SK-N-MC (cell line): ENCODE measurements at regions not wholly inside any gene's neighbourhood (a gene's known extent, or its start where the extent isn't known, plus 50 kb on each side); places are given as distances from the start of the nearest gene placed in this dataset.

Experiments used
- DNase-seq: peaks from one replicate; pipeline ENCODE4 v3.0.0-alpha.2; 2011; ENCODE audit warnings: low read depth, low spot score
- H3K27ac ChIP-seq: fragments of 200-600 bp; sonication (generic); 2 replicates; pipeline ENCODE4 v1.5.1; 2016; ENCODE audit warnings: mixed run types
- H3K36me3 ChIP-seq: fragments of 200-600 bp; sonication (generic); 2 replicates; pipeline ENCODE4 v1.6.1; 2017; ENCODE audit warnings: antibody characterized with exemption, low read length, mixed read lengths; ENCODE audit not compliant: insufficient read depth
- H3K4me3 ChIP-seq: fragments of 200-600 bp; sonication (generic); 2 replicates; pipeline ENCODE4 v1.5.1; 2016
- H3K9ac ChIP-seq: fragments of 200-600 bp; sonication (generic); 2 replicates; pipeline ENCODE4 v1.8.0; 2017; ENCODE audit warnings: mixed run types, mixed read lengths; ENCODE audit not compliant: insufficient read length
- H3K9me3 ChIP-seq: fragments of 200-600 bp; sonication (generic); 2 replicates; pipeline ENCODE4 v1.6.1; 2017; ENCODE audit warnings: low read depth, mild to moderate bottlenecking, antibody characterized with exemption, low read length, moderate library complexity, mixed read lengths
- EZH2 ChIP-seq: fragments of 200-600 bp; sonication (generic); IDR thresholded peaks from one replicate; pipeline ENCODE4 v1.6.1; 2017; ENCODE audit warnings: antibody characterized with exemption
- FOXP2 ChIP-seq: optimal IDR thresholded peaks from 2 replicates; pipeline ENCODE3; 2011; ENCODE audit warnings: mild to moderate bottlenecking, moderate library complexity; ENCODE audit not compliant: insufficient read depth; ENCODE audit errors: extremely low read length, control extremely low read depth
- POLR2AphosphoS5 ChIP-seq: IDR thresholded peaks from 2 replicates; pipeline ENCODE4 v1.6.1; 2012; ENCODE audit warnings: mild to moderate bottlenecking, low read depth, low read length, borderline replicate concordance

DNA sequence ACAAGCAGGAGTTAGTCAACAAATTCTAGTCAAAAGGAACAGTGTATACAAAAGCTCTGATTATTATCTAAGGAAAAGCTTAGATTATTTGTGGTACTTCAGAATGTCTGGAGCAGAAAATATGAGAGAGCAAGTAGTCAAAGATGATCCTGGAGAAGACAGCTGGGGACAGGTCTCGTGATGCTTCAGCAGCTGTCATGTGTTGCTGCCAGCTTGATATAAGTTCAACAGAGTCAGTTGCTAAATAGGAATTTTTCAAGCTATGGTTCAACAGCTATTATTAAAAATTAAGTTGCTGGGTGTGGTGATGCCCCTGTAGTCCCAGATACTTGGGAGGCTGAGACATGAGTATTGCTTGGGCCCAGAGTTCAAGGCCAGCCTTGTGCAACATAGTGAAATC is 240.0 kb upstream of the RHOBTB1 start:
- TF ChIP-seq POLR2AphosphoS5 (no peak), EZH2 (no peak), FOXP2 (no peak)

DNA sequence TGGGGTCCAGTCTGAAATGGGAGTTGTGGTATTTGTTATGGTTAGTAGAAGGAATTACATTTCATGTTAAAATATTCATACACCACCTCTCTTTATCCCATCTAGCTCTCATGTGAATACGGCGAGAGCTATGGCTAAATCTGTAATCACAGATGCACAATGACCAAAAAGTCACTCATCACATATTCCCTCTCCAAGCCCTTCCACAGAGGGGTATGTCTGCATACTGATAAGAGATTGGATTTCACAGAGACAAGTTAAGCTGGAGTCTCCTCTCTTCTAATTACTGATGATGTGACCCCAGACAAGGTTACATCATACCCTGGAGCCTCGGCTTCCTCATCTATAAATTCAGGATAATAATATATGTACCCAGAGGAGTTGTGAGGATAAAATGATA is 237.8 kb upstream of the RHOBTB1 start:
- TF ChIP-seq POLR2AphosphoS5, result no peak
- no peak for TF ChIP-seq EZH2
- TF ChIP-seq FOXP2, result no peak
- H3K27ac ChIP-seq, result no peak overlapping the region
- no peaks in the 10 kb centered on the region for H3K9me3 ChIP-seq
- no peak overlapping the region for H3K9ac ChIP-seq
- H3K36me3 ChIP-seq, result no peaks in the 10 kb centered on the region
- H3K4me3 ChIP-seq, result no peak overlapping the region
- DNase-seq, result no peak

More for the DNA sequence above, 240.0 kb upstream of the RHOBTB1 start:
- Histone ChIP-seq H3K4me3 (no peak overlapping the region), H3K9ac (no peak overlapping the region), H3K36me3 (no peaks in the 10 kb centered on the region), H3K27ac (no peak overlapping the region), H3K9me3 (no peaks in the 10 kb centered on the region)
- no peak for DNase-seq

DNA sequence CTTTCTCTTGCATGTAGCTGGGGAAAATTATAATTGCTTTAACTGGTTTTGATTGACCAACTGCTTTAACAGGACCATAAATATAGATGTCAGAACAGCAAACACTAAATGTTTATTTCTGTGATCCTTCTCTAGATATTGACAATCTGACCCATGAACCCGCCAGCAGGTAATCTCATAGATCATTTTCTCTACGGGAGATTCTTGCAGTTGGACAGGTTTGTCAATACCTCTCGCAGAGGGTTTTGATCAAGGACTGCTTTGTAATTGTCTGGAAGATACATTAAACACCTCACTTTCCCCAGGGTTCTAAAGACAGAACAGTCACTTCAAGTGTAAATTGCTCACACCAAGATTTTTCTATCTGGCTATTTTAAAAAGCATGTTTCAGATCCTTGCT is 235.8 kb upstream of the RHOBTB1 start:
- Histone ChIP-seq H3K36me3 (no peaks in the 10 kb centered on the region), H3K4me3 (no peak overlapping the region), H3K9ac (no peak overlapping the region), H3K27ac (no peak overlapping the region), H3K9me3 (no peaks in the 10 kb centered on the region)
- TF ChIP-seq FOXP2, result no peak
- no peak for TF ChIP-seq EZH2
- no peak for TF ChIP-seq POLR2AphosphoS5
- DNase-seq, result no peak

DNA sequence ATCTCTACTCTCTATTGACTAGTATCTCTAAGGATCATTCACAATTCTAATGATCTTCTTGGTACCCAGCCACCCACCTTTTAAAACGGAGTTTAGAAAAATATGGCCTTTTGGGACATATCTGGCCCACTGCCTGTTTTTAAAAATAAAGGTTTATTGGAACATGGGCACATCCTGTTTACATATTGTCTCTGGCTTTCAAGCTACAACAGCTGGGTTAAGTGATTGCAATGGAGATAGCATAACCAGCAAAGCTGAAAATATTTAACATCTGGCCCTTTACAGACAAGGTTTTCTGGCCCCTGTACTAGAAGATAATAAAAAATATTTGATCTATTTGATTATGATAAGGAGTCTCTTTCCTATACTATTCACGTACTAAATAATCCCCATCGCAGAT is 232.4 kb upstream of the RHOBTB1 start:
- TF ChIP-seq EZH2, result no peak
- TF ChIP-seq FOXP2, result no peak
- no peak for TF ChIP-seq POLR2AphosphoS5
- H3K9me3 ChIP-seq, result no peaks in the 10 kb centered on the region
- H3K27ac ChIP-seq, result no peak overlapping the region
- no peak overlapping the region for H3K9ac ChIP-seq
- DNase-seq, result no peak
- H3K36me3 ChIP-seq, result no peaks in the 10 kb centered on the region
- H3K4me3 ChIP-seq, result no peak overlapping the region

DNA sequence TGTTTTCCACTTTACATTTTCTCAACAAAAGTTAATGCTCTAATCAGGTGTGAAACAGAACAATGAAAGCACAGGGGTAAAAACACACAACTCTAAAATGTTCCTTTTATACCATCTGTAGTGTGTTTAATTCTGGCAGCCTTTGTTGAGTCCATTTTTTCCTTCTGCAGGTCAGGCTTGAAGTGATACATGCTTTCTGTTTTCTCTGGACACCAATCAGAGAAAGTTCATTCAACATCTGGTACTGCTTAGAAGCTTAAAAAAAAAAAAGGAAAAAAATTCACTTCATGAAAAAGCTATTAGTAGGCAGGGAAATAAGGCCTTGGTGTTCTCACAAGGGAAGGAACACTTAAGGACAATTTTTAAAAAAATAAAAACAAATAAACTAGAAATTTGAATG is 231.3 kb upstream of the RHOBTB1 start:
- no peak for DNase-seq
- H3K27ac ChIP-seq, result no peak overlapping the region
- TF ChIP-seq FOXP2 (no peak), POLR2AphosphoS5 (no peak), EZH2 (no peak)

DNA sequence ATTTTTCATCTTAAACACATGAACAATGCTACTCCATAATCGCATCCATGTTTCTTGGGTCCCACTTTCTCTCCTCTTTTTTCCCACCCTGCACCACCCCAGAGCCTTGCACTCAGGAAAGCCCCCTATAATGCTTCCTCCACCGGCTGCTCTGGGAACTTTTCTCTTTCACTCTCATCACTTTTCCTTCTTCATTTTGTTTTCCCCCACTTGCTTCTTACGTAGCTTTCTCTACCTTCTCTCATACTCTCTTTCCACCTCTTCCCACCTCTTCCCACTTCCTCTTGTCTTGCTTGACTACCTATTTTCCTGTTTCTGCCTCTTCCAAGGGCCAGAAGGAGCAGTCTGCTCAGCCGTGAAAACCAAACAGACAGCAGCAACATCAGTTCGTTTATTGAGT is 229.5 kb upstream of the RHOBTB1 start:
- no peak for TF ChIP-seq FOXP2
- TF ChIP-seq EZH2, result no peak
- no peak for TF ChIP-seq POLR2AphosphoS5
- no peak overlapping the region for H3K9ac ChIP-seq
- H3K9me3 ChIP-seq, result no peaks in the 10 kb centered on the region
- no peaks in the 10 kb centered on the region for H3K36me3 ChIP-seq
- no peak overlapping the region for H3K4me3 ChIP-seq
- H3K27ac ChIP-seq, result no peak overlapping the region
- DNase-seq, result no peak

More for the DNA sequence above, 231.3 kb upstream of the RHOBTB1 start:
- H3K36me3 ChIP-seq, result no peaks in the 10 kb centered on the region
- no peaks in the 10 kb centered on the region for H3K9me3 ChIP-seq
- no peak overlapping the region for H3K4me3 ChIP-seq
- H3K9ac ChIP-seq, result no peak overlapping the region

DNA sequence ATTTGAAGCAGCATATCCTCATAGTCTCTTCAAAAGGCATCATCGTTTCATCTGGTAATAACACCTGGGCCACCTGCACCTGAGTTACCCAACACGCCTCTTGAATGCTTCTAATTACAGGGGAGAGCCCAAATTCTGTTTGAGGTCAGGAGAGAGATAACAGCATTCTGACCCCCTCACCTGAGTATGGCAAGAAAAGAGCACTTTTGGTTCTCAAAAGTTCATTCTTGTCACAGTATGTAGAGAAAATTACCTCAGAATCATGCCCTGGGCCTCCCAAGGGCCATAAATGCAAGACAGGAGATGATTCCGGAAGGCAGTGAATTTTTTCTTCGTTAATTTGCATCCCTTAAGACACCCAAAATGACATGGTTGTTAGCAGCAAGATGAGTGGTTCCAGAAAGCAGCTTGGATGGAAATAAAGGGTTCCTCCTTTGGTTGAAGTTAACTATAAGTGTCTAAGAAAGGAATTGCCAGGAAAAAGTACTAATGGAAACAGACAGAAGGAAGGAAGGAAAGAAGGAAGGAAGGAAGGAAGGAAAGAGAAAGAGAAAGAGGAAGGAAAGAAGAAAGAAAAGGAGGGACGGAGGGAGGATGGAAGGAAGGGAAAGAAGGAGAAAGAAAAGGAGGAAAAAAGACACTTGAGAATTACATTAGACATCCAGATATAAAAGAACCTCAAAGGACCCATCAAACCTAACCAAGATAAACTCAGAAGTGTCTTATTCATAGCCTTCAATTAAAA is 228.4 kb upstream of the RHOBTB1 start:
- TF ChIP-seq FOXP2 (no peak), POLR2AphosphoS5 (no peak), EZH2 (no peak)
- Histone ChIP-seq H3K9me3 (no peaks in the 10 kb centered on the region), H3K36me3 (no peaks in the 10 kb centered on the region), H3K9ac (no peak overlapping the region), H3K4me3 (no peak overlapping the region), H3K27ac (no peak overlapping the region)
- DNase-seq, result no peak

DNA sequence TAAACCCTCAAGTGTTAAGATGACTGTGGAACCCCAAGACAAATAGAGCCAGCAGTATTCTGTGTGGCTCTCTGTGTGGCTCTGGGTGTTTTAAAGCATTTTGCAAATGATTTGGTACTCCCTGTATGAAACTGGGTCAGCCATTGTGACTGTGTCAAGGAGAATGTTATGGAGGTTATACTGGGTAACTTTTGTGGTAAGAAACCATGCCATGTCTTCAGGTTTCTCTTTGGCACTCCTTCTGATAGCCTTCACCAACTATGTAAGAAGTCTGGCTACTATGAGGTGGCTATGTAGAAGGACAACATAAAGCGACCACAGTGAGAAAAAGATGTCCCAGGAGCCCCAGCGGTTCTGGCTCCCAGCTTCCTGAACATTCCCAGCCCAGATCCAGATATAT is 226.6 kb upstream of the RHOBTB1 start:
- no peak for TF ChIP-seq EZH2
- TF ChIP-seq POLR2AphosphoS5, result no peak
- TF ChIP-seq FOXP2, result no peak
- Histone ChIP-seq H3K27ac (no peak overlapping the region), H3K4me3 (no peak overlapping the region), H3K9ac (no peak overlapping the region), H3K36me3 (no peaks in the 10 kb centered on the region), H3K9me3 (no peaks in the 10 kb centered on the region)
- DNase-seq, result no peak

DNA sequence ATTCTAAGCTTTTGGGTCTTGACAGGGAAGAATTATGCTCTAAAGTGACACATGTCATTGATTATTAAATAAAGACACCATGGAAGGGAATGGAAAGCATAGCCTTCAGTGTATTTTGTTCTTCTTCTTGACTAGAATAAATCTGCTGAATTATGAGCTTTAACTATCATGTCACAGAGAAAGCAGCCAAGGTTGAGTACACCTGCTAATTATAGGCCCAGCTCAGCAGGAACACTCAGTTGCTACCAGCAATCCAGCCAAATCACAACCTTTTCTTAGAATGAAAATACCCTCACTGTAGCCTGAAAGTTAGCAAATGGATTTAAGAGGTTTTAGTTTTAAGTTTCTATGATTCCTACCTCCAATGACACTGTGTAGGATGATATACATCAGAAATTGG is 225.3 kb upstream of the RHOBTB1 start:
- no peaks in the 10 kb centered on the region for H3K9me3 ChIP-seq
- H3K27ac ChIP-seq, result no peak overlapping the region
- no peak for DNase-seq
- no peak overlapping the region for H3K4me3 ChIP-seq
- no peak overlapping the region for H3K9ac ChIP-seq
- no peak for TF ChIP-seq EZH2
- TF ChIP-seq POLR2AphosphoS5, result no peak
- no peak for TF ChIP-seq FOXP2
- no peaks in the 10 kb centered on the region for H3K36me3 ChIP-seq
